Liver (tissue), 8 donors: ENCODE measurements at regions not wholly inside any gene's neighbourhood (a gene's known extent, or its start where the extent isn't known, plus 50 kb on each side); places are given as distances from the start of the nearest gene placed in this dataset.

Experiments
- DNase-seq: peaks from one replicate; pipeline ENCODE4 v3.0.0-alpha.2; 2017; ENCODE audit warnings: low spot score
- H3K27ac ChIP-seq, 2 donors: one replicate each; pipeline ENCODE4 v1.7.0; 2013; ENCODE audit warnings: inconsistent platforms in 2 of 2, low read length in 2 of 2, control low read depth in 1 of 2, low read depth in 1 of 2, mild to moderate bottlenecking in 1 of 2
- H3K27me3 ChIP-seq, 4 donors: one replicate each; pipeline versions ENCODE4 v1.6.1 to v1.7.0; 2013; ENCODE audit warnings: low read length in 3 of 4, inconsistent platforms in 1 of 4, mild to moderate bottlenecking in 1 of 4, moderate library complexity in 1 of 4; ENCODE audit not compliant: control insufficient read depth in 4 of 4, insufficient read depth in 4 of 4
- H3K36me3 ChIP-seq, 4 donors: one replicate each; pipeline versions ENCODE4 v1.6.1 to v1.7.0; 2013; ENCODE audit warnings: low read length in 3 of 4, mild to moderate bottlenecking in 3 of 4, low read depth in 1 of 4, moderate library complexity in 1 of 4; ENCODE audit not compliant: control insufficient read depth in 4 of 4, insufficient read depth in 3 of 4
- H3K4me1 ChIP-seq, 4 donors: one replicate each; pipeline versions ENCODE4 v1.6.1 to v1.7.0; 2013; ENCODE audit warnings: low read length in 3 of 4, mild to moderate bottlenecking in 3 of 4, moderate library complexity in 1 of 4; ENCODE audit not compliant: control insufficient read depth in 4 of 4, insufficient read depth in 4 of 4
- H3K4me3 ChIP-seq, 3 donors: one replicate each; pipeline versions ENCODE4 v1.6.1 to v1.7.0; 2013; ENCODE audit warnings: low read length in 3 of 3, control low read depth in 1 of 3, low read depth in 1 of 3, mild to moderate bottlenecking in 1 of 3
- H3K9ac ChIP-seq, 2 donors: one replicate each; pipeline ENCODE4 v1.7.0; 2013; ENCODE audit warnings: low read length in 2 of 2, mild to moderate bottlenecking in 2 of 2, moderate library complexity in 2 of 2, control low read depth in 1 of 2, low read depth in 1 of 2
- H3K9me3 ChIP-seq, 4 donors: one replicate each; pipeline versions ENCODE4 v1.6.1 to v1.7.0; 2013; ENCODE audit warnings: low read length in 3 of 4; ENCODE audit not compliant: control insufficient read depth in 4 of 4
- FOXA2 ChIP-seq: IDR thresholded peaks from 2 replicates; pipeline ENCODE4 v1.6.1; 2016; ENCODE audit warnings: antibody characterized with exemption
- GABPA ChIP-seq, 2 donors: IDR thresholded peaks in 1 of 2; conservative IDR thresholded peaks in 1 of 2; 2 replicates each; pipeline ENCODE4 v1.6.1; 2016; ENCODE audit warnings: antibody characterized with exemption in 2 of 2, mild to moderate bottlenecking in 1 of 2, moderate library complexity in 1 of 2
- HNF4A ChIP-seq, 2 donors: conservative IDR thresholded peaks; 2 replicates each; pipeline ENCODE4 v1.6.1; 2016; ENCODE audit warnings: antibody characterized with exemption in 2 of 2, mild to moderate bottlenecking in 2 of 2
- HNF4G ChIP-seq: IDR thresholded peaks from 2 replicates; pipeline ENCODE4 v1.6.1; 2016; ENCODE audit warnings: antibody characterized with exemption
- JUND ChIP-seq, 2 donors: IDR thresholded peaks; 2 replicates each; pipeline ENCODE4 v1.6.1; 2016; ENCODE audit warnings: antibody characterized with exemption in 2 of 2
- NR2F2 ChIP-seq: IDR thresholded peaks from 2 replicates; pipeline ENCODE4 v1.6.1; 2016; ENCODE audit warnings: antibody characterized with exemption
- RAD21 ChIP-seq, 2 donors: IDR thresholded peaks; 2 replicates each; pipeline ENCODE4 v1.6.1; 2016; ENCODE audit warnings: antibody characterized with exemption in 2 of 2, mild to moderate bottlenecking in 2 of 2
- RXRA ChIP-seq, 2 donors: IDR thresholded peaks; 2 replicates each; pipeline ENCODE4 v1.6.1; 2017 to 2018; ENCODE audit warnings: antibody characterized with exemption in 2 of 2, mild to moderate bottlenecking in 1 of 2
- SP1 ChIP-seq: IDR thresholded peaks from 2 replicates; pipeline ENCODE4 v1.6.1; 2018; ENCODE audit warnings: antibody characterized with exemption, mild to moderate bottlenecking
- TAF1 ChIP-seq: conservative IDR thresholded peaks from 2 replicates; pipeline ENCODE4 v1.6.1; 2016; ENCODE audit warnings: antibody characterized with exemption, mild to moderate bottlenecking
- YY1 ChIP-seq: IDR thresholded peaks from 2 replicates; pipeline ENCODE4 v1.6.1; 2016; ENCODE audit warnings: antibody characterized with exemption, mild to moderate bottlenecking
- WGBS: extraction: QIAGEN DNeasy Blood & Tissue Kit; methylation state at CpG from one replicate; pipeline ENCODE4 v1.1.7; 2013; 5-methylcytosine and 5-hydroxymethylcytosine counted together
- TF ChIP-seq, protein P1 (sequence below): IDR thresholded peaks from 2 replicates; pipeline ENCODE4 v1.6.1; 2016; ENCODE audit warnings: antibody characterized with exemption
- TF ChIP-seq, protein P2 (sequence below): fragments of 150-350 bp; IDR thresholded peaks from 2 replicates; pipeline ENCODE4 v1.5.1; 2017; ENCODE audit warnings: improper control_type of control experiment, low read depth, low read length; ENCODE audit not compliant: missing input control
- donor health status: healthy.
- donor health status: healthy.
- donor health status: healthy.
- donor health status: healthy.
- donor health status: healthy.

DNA sequence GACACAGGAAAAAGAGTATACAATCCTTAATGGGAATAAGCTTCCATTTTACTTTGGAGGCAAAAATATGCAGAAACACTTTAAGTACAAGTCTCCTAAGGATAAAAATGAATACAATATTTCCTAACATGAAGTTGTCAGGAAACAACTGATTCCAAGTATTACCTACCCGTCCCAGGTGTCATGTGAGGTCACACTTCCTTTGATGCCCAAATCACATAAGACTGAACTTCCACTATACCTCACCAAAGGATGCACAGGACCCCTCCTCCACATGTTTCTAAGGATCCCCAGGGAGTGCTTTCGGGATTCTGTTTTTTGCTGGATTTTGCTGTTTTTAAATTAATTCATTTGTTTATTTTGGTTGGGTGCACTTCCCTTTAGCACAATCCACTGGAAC lies 438.5 kb upstream of the TCF4 start:
- 66% methylated on average over 2 of the region's 2 CpGs for WGBS
- no peak for TF ChIP-seq SP1
- TF ChIP-seq JUND (IDR thresholded peaks at IDR 0.05): no peak
- TF ChIP-seq FOXA2: no peak
- TF ChIP-seq, protein P1, sequence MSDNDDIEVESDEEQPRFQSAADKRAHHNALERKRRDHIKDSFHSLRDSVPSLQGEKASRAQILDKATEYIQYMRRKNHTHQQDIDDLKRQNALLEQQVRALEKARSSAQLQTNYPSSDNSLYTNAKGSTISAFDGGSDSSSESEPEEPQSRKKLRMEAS: no peak
- TF ChIP-seq, protein P2, sequence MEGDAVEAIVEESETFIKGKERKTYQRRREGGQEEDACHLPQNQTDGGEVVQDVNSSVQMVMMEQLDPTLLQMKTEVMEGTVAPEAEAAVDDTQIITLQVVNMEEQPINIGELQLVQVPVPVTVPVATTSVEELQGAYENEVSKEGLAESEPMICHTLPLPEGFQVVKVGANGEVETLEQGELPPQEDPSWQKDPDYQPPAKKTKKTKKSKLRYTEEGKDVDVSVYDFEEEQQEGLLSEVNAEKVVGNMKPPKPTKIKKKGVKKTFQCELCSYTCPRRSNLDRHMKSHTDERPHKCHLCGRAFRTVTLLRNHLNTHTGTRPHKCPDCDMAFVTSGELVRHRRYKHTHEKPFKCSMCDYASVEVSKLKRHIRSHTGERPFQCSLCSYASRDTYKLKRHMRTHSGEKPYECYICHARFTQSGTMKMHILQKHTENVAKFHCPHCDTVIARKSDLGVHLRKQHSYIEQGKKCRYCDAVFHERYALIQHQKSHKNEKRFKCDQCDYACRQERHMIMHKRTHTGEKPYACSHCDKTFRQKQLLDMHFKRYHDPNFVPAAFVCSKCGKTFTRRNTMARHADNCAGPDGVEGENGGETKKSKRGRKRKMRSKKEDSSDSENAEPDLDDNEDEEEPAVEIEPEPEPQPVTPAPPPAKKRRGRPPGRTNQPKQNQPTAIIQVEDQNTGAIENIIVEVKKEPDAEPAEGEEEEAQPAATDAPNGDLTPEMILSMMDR: no peak
- H3K4me3 ChIP-seq: no peak overlapping the region
- H3K9me3 ChIP-seq: no peaks in the 10 kb centered on the region
- no peak overlapping the region for H3K9ac ChIP-seq
- no peak for DNase-seq
- H3K36me3 ChIP-seq: no peaks in the 10 kb centered on the region
- H3K27me3 ChIP-seq: no peaks in the 10 kb centered on the region
- H3K27ac ChIP-seq: no peak overlapping the region
- peaks cover 5 to 20% (median 16%) of the 10 kb centered on the region in 4 donors for H3K4me1 ChIP-seq

DNA sequence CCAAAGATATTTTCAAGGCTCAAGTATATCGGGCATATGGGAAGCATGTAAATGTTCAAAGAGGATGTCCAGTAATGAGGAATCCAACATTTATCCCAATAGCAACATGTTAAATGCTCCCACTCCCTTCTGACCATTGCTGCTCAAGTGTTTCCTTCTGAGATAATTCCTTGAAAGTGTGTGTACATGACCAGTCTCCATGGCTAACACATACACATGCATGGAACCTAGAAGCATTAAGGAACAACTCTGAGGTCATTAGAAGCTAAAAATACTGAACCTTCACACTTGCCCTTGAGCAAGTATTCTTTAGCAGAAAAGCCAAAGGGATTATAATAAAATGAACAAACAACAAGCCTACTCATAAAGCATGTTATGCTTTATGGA lies 433.8 kb upstream of the TCF4 start:
- no peak overlapping the region for H3K27ac ChIP-seq
- TF ChIP-seq HNF4G: no peak
- H3K4me3 ChIP-seq: no peak overlapping the region
- no peaks in the 10 kb centered on the region for H3K4me1 ChIP-seq
- peaks cover 0 to 1% (median 0%) of the 10 kb centered on the region in 4 donors for H3K36me3 ChIP-seq
- H3K9ac ChIP-seq: no peak overlapping the region
- H3K27me3 ChIP-seq: no peaks in the 10 kb centered on the region
- H3K9me3 ChIP-seq: no peaks in the 10 kb centered on the region
- DNase-seq: no peak
- WGBS: 91% methylated on average over 1 of the region's 1 CpG

DNA sequence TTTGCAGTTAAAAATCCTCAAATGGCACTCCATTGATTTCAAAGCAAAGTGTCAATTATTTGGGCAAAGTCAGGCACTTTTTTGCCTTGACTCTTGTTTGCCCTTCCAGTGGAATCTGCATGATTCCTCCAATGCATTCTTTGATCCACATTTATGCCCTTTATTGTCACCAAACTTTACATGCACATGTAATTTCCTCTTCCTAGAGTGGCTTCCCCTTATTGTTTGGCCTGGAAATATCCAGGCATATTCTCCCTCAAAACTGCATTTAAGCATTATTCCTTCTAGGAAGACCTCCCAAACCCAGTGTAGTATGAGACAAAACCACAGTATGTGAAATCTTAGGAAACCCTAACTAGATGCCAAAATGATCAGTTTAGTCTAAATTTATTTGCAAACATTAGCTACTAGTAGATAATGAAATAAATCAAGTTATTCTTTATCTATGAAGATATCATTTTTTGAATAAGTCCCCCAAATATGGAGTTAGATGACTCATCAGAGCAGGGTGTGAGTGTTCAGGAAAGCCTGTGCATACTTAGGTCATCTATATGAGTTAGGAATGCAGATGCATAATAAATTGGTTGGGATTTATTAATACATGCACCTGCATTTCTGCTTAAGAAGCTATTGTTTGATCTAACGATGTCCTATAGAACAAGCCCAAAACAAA lies 433.3 kb upstream of the TCF4 start:
- Histone ChIP-seq H3K27me3 (no peaks in the 10 kb centered on the region), H3K4me3 (no peak overlapping the region), H3K27ac (no peak overlapping the region), H3K9me3 (no peaks in the 10 kb centered on the region), H3K4me1 (no peaks in the 10 kb centered on the region), H3K36me3 (peaks cover 0 to 1% (median 0%) of the 10 kb centered on the region in 4 donors), H3K9ac (no peak overlapping the region)
- TF ChIP-seq HNF4A (conservative IDR thresholded peaks at IDR 0.05) (no peak), FOXA2 (no peak), TAF1 (no peak)
- no peak for DNase-seq
- WGBS: 91% methylated on average over 1 of the region's 1 CpG

DNA sequence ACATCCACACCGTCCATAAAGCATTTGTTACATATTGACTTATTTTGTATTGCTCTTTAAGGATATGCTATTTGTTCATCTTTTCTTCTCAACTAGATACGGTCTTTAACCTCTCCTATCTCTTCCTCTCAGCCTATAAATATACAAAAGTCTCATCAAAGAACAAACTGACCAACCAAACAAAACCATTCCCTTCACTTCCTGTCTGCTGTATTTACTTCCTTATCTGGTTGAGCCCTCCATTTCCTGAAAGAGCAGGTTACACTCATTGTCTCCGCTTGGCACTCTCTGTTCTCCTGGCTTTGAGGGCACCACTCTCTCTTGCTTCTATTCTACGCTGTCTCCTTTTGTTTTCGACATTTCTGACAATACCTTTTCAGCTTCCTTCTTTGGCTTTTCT lies 431.9 kb upstream of the TCF4 start:
- H3K9me3 ChIP-seq: no peaks in the 10 kb centered on the region
- no peak overlapping the region for H3K9ac ChIP-seq
- no peak for TF ChIP-seq RAD21 (IDR thresholded peaks at IDR 0.05)
- no peak for TF ChIP-seq HNF4G
- no peak for TF ChIP-seq NR2F2
- no peak for TF ChIP-seq HNF4A (conservative IDR thresholded peaks at IDR 0.05)
- TF ChIP-seq, protein P1: no peak
- TF ChIP-seq JUND (IDR thresholded peaks at IDR 0.05): no peak
- TF ChIP-seq, protein P2: no peak
- no peak for TF ChIP-seq GABPA (IDR thresholded peaks at IDR 0.05 in 1 of 2, conservative IDR thresholded peaks at IDR 0.05 in 1 of 2)
- TF ChIP-seq SP1: no peak
- no peak for TF ChIP-seq YY1
- TF ChIP-seq RXRA (IDR thresholded peaks at IDR 0.05): no peak
- DNase-seq: no peak
- peaks cover 0 to 1% (median 0%) of the 10 kb centered on the region in 4 donors for H3K36me3 ChIP-seq
- no peak overlapping the region for H3K27ac ChIP-seq
- H3K4me1 ChIP-seq: no peaks in the 10 kb centered on the region
- WGBS: 75% methylated on average over 5 of the region's 5 CpGs
- no peak overlapping the region for H3K4me3 ChIP-seq
- no peaks in the 10 kb centered on the region for H3K27me3 ChIP-seq
